ENCODE measurements at regions not wholly inside any gene's neighbourhood (a gene's known extent, or its start where the extent isn't known, plus 50 kb on each side); places are given as distances from the start of the nearest gene placed in this dataset.

DNA sequence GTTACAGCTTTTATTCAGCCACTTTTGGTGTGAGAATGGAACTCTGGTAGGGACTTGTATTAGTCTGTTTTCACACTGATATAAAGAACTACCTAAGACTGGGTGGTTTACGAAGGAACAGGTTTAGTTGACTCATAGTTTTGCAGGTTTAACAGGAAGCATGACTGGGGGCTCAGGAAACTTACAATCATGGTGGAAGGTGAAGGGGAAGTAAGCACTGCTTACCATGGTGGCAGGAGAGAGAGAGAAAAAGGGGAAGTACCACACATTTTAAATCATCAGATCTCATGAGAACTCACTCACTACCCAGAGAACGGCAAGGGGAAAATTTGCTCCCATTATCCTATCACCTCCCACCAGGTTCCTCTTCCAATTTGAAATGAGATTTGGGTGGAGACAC is 942.2 kb downstream of the PCDH17 start:
- Histone ChIP-seq H3K27me3 (ENCODE audit: insufficient read depth, low read depth) (no peaks in the 10 kb centered on the region), H2AFZ (ENCODE audit: low read depth) (no peak overlapping the region), H3K4me1 (ENCODE audit: low read depth, poor library complexity, severe bottlenecking) (no peaks in the 10 kb centered on the region), H3K79me2 (ENCODE audit: insufficient read depth, low read depth) (no peaks in the 10 kb centered on the region), H4K20me1 (ENCODE audit: insufficient read depth) (no peaks in the 10 kb centered on the region), H3K4me2 (no peak overlapping the region), H3K36me3 (ENCODE audit: insufficient read depth) (no peaks in the 10 kb centered on the region), H3K27ac (no peak overlapping the region), H3K9ac (no peak overlapping the region), H3K4me3 (IDR thresholded peaks at IDR 0.05; ENCODE audit: insufficient read depth, low read depth, low read length) (no peak overlapping the region)
- TF ChIP-seq, protein P1, sequence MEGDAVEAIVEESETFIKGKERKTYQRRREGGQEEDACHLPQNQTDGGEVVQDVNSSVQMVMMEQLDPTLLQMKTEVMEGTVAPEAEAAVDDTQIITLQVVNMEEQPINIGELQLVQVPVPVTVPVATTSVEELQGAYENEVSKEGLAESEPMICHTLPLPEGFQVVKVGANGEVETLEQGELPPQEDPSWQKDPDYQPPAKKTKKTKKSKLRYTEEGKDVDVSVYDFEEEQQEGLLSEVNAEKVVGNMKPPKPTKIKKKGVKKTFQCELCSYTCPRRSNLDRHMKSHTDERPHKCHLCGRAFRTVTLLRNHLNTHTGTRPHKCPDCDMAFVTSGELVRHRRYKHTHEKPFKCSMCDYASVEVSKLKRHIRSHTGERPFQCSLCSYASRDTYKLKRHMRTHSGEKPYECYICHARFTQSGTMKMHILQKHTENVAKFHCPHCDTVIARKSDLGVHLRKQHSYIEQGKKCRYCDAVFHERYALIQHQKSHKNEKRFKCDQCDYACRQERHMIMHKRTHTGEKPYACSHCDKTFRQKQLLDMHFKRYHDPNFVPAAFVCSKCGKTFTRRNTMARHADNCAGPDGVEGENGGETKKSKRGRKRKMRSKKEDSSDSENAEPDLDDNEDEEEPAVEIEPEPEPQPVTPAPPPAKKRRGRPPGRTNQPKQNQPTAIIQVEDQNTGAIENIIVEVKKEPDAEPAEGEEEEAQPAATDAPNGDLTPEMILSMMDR (conservative IDR thresholded peaks at IDR 0.05; ENCODE audit: low read depth, low read length), result no peak

DNA sequence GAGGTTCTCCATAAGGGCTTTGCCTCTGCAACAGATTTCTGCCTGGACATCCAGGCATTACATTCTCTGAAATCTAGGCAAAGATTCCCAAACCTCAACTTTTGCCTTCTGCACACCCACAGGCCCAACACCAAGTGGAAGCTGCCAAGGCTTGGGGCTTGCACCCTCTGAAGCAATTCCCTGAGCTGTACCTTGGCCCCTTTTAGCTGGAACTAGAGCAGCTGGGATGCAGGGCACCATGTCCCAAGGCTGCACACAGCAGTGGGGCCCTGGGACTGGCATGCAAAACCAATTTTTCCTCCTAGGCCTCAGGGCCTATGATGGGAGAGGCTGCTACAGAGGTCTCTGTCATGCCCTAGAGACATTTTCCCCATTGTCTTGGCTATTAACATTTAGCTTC is 943.2 kb downstream of the PCDH17 start:
- Histone ChIP-seq H3K36me3 (ENCODE audit: insufficient read depth) (no peaks in the 10 kb centered on the region), H2AFZ (ENCODE audit: low read depth) (no peak overlapping the region), H3K27me3 (ENCODE audit: insufficient read depth, low read depth) (no peaks in the 10 kb centered on the region), H3K4me2 (no peak overlapping the region), H3K4me1 (ENCODE audit: low read depth, poor library complexity, severe bottlenecking) (no peaks in the 10 kb centered on the region), H3K9ac (no peak overlapping the region), H4K20me1 (ENCODE audit: insufficient read depth) (no peaks in the 10 kb centered on the region), H3K4me3 (IDR thresholded peaks at IDR 0.05; ENCODE audit: insufficient read depth, low read depth, low read length) (no peak overlapping the region), H3K79me2 (ENCODE audit: insufficient read depth, low read depth) (no peaks in the 10 kb centered on the region), H3K27ac (no peak overlapping the region)
- TF ChIP-seq, protein P1 (conservative IDR thresholded peaks at IDR 0.05; ENCODE audit: low read depth, low read length), result no peak

DNA sequence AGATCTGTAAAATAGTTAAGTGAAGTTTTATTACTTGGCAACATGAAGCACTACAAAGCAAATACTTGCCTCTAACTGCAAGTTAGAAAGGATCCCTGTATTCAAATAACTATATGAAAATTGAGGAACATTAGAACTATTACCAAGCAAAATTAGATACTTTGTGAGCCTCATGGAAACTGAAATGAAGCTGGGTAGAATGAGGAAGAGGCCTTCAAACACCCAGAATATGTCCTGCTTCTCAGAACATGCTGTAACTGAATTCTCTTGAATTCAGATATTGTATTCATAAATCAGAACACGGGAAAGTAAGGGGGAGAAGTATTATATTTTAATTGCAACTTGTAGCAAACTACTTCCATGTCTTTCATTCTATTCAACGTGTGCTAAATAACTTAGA is 947.9 kb downstream of the PCDH17 start:
- H4K20me1 ChIP-seq (ENCODE audit: insufficient read depth), result no peaks in the 10 kb centered on the region
- H3K4me3 ChIP-seq (IDR thresholded peaks at IDR 0.05; ENCODE audit: insufficient read depth, low read depth, low read length), result no peak overlapping the region
- no peak overlapping the region for H3K27ac ChIP-seq
- H2AFZ ChIP-seq (ENCODE audit: low read depth), result no peak overlapping the region
- no peaks in the 10 kb centered on the region for H3K4me1 ChIP-seq (ENCODE audit: low read depth, poor library complexity, severe bottlenecking)
- no peaks in the 10 kb centered on the region for H3K36me3 ChIP-seq (ENCODE audit: insufficient read depth)
- TF ChIP-seq, protein P1 (conservative IDR thresholded peaks at IDR 0.05; ENCODE audit: low read depth, low read length), result no peak
- H3K79me2 ChIP-seq (ENCODE audit: insufficient read depth, low read depth), result no peaks in the 10 kb centered on the region
- H3K9ac ChIP-seq, result no peak overlapping the region
- H3K4me2 ChIP-seq, result no peak overlapping the region
- no peaks in the 10 kb centered on the region for H3K27me3 ChIP-seq (ENCODE audit: insufficient read depth, low read depth)

DNA sequence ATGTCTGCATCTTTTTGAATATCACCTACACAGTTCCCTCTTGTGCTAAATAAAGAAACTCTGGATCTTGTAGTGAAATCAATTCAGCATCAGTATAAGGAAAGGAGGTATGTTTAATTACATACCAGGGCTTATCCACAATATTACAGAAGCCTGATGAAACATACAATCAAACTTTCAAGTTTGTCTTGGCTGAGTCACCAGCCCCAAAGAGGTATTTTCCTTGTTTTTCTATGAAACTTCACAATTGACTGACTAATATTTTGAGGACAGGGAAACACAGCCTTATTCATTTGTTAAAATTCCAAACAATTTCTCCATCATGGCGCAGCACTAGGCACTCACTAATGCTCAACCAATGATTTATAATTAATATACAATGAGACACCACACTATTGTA is 952.4 kb downstream of the PCDH17 start:
- Histone ChIP-seq H2AFZ (ENCODE audit: low read depth) (no peak overlapping the region), H3K79me2 (ENCODE audit: insufficient read depth, low read depth) (no peaks in the 10 kb centered on the region), H3K4me1 (ENCODE audit: low read depth, poor library complexity, severe bottlenecking) (no peaks in the 10 kb centered on the region), H4K20me1 (ENCODE audit: insufficient read depth) (no peaks in the 10 kb centered on the region), H3K9ac (no peak overlapping the region), H3K4me3 (IDR thresholded peaks at IDR 0.05; ENCODE audit: insufficient read depth, low read depth, low read length) (no peak overlapping the region), H3K27me3 (ENCODE audit: insufficient read depth, low read depth) (no peaks in the 10 kb centered on the region), H3K27ac (no peak overlapping the region), H3K36me3 (ENCODE audit: insufficient read depth) (no peaks in the 10 kb centered on the region), H3K4me2 (no peak overlapping the region)
- TF ChIP-seq, protein P1 (conservative IDR thresholded peaks at IDR 0.05; ENCODE audit: low read depth, low read length), result no peak

DNA sequence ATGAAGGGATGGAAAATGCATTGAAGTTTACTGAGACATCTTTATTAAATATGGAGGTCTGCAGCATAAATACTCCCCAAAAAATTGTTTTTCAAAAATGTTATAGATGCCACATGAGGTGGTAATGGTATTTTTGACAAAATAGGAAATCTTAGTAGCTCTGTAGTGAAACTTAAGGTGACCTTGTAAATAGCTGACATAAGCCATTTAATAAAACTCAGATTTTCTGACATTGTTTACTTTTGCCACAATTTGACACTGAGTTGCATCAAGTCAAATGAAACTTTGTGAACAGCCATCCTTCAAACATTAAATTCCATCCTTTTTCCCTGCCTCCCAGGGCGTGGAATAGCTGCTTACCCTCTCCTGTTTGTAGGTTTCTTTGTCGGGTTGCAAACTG is 953.1 kb downstream of the PCDH17 start:
- H3K4me2 ChIP-seq, result no peak overlapping the region
- no peaks in the 10 kb centered on the region for H3K79me2 ChIP-seq (ENCODE audit: insufficient read depth, low read depth)
- H3K4me1 ChIP-seq (ENCODE audit: low read depth, poor library complexity, severe bottlenecking), result no peaks in the 10 kb centered on the region
- H4K20me1 ChIP-seq (ENCODE audit: insufficient read depth), result no peaks in the 10 kb centered on the region
- no peak overlapping the region for H3K9ac ChIP-seq
- TF ChIP-seq, protein P1 (conservative IDR thresholded peaks at IDR 0.05; ENCODE audit: low read depth, low read length), result no peak
- H3K4me3 ChIP-seq (IDR thresholded peaks at IDR 0.05; ENCODE audit: insufficient read depth, low read depth, low read length), result no peak overlapping the region
- no peak overlapping the region for H2AFZ ChIP-seq (ENCODE audit: low read depth)
- H3K27me3 ChIP-seq (ENCODE audit: insufficient read depth, low read depth), result no peaks in the 10 kb centered on the region
- no peak overlapping the region for H3K27ac ChIP-seq
- no peaks in the 10 kb centered on the region for H3K36me3 ChIP-seq (ENCODE audit: insufficient read depth)
